ENCODE measurements at regions not wholly inside any gene's neighbourhood (a gene's known extent, or its start where the extent isn't known, plus 50 kb on each side); places are given as distances from the start of the nearest gene placed in this dataset.

DNA sequence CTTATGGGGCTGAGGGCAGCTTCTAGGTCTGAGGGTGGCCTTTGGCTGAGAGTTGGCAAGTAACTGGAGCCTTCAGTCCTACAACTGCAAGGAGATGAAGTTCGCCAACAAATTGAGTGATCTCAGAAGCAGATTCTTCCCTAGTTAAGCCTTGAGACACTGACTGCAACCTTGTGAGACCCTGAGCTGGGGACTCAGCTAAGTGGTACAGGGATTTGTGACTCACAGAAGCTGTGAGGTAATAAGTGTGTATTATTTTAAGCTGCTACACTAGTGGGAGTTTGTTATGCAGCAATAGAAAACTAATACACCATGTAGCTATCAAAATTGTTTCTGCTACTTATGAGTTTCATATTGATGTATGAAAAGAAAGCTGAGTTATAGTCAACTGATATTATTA lies 279.2 kb downstream of the PIK3R1 start:
- DNase-seq = peak; percentile 4

DNA sequence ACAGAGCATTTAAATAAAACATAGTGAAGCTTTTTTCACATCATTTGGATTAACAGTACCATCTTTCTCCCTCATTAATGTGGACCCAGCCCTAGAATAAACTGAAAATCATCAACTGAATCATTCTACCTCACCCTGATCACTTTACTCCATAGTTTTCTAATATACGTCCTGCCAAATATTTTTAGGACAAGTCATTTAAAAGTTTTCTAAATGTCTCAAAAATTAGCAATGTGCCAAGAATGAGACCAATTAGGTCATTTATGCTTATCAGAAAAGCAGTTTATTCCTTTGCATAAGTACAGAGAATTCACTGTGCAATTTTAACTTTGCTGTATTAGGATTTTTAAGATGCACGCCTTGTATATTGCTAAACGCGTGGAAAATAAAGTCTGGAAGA lies 284.4 kb downstream of the PIK3R1 start:
- no peak for DNase-seq

DNA sequence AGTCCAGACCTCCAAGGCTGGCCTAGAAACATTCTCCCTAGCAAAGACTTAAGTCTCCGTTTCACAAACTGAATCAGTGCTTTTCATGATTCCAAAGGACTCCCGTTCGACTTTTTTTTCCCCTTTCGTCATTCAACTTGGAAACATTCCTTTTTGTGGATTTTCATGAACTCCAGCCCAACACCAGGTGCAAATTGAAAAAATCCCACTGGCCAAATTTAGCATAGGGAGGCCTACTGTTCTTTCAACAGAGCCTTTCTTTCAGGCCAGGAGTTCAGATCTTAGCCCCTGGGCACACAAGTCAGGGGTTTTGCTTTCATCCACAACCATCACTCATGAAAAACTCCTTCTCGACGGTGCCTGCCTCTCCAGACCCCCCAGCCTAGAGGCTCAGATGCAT lies 285.3 kb downstream of the PIK3R1 start:
- no peak for DNase-seq

DNA sequence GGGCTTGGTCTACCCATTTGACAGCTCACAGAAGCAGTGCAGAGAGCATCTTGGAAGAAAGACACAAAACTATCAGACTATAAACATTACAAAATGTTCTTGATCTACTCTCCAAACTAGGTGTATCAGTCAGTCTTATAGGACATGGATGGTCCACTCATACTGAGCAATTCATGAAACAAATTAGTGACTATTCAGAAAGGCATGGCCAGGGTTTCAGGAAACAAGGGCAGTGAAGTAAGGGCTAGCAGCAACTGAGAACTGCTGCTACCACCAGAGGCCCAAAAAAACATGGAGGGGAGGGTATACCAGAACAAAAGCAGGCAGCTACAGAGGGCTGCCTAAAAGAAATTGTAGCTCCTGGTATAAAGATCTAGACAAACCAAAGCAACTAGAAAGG lies 287.0 kb downstream of the PIK3R1 start:
- DNase-seq = no peak

DNA sequence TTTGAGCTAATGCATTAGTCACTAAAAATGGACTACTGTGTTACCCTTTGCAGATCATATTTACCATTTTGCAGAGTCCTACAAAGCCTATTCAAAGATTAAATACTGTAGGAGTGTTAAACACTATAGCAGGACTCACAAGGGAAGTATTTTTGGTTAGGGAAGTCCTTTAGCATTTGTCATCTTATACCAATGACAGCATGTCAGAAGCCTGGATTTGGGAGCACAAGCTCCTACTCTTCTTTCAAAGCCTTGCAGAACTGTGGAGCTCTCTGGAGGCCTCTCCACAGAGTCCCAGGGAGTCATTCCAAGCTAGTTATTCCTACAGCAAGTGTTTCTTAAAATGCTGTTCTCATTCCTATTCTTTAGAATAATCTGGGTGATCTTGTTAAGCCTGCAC lies 288.8 kb downstream of the PIK3R1 start:
- DNase-seq = peak; percentile 69

DNA sequence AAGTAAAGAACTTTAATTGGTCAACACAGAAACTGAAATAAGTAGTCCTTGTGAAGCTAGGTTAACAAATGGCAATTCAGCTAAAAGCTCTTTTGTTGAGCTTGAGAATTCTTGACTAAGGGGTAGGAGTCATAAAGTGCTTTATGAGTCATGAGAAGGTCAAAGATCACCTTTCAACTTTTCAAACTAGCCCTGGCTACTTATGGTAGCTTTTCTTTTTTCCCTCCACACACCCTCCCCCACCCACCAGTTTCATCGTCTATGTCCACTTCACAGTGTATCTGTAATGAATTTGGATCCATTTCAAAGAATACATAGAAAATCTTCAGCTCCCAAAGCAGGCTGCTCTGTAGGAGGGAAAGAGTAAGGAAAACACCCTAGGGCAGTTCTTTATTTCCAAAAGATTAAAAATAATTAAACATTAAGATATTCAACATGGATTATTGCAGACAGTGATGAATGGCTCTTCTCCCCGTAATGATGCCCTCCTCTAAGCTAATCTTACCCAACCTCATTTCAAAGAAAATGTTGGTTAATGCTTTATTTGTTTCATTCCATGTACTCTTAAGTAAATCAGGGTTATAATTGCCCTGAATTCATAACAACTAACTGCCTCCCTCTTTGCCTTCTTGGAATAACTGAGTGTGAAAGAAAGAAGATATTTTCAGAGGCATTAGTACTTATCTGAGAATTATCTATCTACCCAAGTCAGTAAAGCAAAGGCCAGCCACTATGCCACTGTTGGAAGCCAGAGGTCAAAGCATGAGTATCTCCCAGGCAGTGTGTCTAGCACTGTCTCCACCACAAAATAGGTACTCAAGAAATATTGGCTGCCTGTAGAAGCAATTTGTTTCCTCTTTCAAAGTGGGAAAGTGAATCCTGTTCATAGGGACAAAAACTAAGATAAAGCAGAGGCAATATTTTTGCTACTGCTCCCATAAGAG lies 290.6 kb downstream of the PIK3R1 start:
- peak; percentile 0 for DNase-seq

DNA sequence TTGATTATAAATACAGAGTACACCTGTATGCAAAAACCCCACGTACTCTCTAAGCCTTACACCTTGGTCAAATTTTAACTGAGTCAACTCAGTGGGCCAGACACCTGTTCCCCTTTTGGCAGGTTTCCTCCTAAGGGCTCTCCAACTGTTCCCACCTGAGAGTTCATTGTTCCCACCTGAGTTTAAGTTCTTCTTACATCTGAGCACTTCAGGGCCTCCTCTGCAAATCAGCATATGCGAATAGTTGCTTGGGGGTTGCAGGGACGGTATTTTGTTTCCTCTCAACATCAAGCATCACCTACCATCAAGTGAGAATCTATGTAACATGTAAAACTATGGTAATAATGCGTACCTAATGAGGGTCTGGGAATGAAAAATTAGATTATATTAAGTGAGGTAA lies 300.0 kb downstream of the PIK3R1 start:
- DNase-seq = no peak

DNA sequence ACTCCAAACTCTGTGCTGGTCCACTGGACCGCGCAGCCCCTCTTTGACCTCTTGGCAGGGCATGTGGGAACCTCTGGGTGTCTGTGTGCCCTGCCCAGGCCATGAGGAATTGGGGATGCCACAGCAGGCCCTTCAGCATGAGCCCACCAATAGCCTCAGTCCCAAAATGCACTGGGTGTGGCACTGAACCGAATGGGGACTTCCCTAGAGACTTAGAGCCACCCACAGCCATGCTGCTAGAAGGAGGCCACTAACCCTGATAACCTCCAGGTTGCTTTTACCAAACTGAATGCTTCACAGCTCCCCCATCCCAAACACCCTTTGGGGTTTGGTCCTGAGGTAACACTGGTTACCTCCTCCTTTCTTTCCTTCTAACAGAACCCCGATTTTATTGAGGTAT lies 302.7 kb downstream of the PIK3R1 start:
- no peak for DNase-seq

DNA sequence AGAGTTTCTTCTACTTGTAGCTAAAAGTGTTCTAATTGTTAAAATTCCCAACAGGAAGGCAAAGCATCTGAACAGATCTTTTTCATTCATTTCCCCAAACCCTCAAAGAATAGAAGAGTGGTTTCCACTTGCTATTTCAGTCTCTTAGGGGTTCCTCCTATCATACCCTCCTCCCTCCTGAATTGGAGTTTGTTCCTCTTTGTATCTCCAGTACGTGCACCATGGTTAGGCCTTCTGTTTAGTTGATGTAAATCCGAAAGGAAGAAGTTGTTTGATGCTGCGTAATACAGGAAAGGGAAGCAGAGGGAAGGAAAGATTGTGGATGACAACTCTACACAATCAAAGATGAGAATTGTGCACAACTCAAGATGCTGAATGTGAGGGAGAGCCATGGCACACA lies 303.6 kb downstream of the PIK3R1 start:
- DNase-seq = no peak

DNA sequence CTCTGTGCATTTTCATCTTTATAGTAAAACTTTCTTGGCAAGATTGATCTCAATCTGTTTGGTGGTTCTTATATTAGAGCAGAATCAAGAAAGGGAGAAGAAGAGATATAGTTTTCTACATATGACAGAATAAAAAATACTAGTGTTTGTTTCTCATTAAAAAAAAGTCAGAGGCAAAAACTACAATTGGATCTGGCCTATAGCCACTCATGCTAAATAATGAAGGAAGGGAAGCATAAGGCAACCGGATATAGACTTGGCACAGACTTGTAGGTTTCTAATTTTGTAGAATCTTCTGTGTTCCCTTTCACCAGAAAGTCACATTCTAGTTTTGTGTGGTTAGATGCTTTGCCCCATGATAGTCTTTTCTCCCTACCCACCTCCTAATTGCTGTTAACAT lies 306.2 kb downstream of the PIK3R1 start:
- DNase-seq = no peak

DNA sequence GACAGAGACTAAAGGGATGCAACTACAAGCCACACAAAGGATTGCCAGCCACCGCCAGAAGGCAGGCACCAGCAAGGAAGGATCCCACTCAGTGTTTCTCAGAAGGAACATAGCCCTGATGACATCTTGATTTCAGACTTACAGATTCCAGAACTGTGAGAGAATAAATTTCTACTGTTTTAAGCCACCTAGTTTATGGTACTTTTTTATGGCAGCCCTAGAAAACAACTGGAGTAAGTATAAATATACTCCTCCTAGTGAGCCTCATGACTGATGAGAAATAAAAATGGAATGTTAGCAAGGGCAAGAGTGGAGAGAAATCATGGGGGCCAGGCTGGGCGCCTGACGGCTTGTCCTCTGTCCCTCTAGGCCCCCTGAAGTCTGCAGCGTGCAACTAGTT lies 307.3 kb downstream of the PIK3R1 start:
- no peak for DNase-seq

DNA sequence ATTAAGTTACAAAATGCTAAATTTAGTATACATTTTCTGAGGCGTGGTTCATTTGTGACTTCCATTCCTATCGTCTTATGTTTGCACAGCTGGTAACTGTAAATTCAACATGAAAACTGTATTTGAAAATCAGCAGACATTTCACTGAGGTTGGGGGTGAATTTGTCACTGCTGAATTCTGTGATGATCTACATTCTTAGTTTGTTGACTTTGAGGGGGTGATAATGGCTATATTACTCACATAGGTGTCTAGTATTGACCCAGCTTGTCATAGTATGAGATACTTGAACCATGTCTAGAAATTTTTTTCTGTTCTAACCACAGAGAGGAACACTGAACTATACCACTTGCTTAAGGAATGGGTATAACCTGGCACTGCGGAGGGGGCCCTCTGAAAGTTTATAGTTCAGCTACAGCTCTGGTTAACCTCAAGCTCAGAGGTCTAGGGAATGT lies 313.3 kb downstream of the PIK3R1 start:
- no peak for DNase-seq

DNA sequence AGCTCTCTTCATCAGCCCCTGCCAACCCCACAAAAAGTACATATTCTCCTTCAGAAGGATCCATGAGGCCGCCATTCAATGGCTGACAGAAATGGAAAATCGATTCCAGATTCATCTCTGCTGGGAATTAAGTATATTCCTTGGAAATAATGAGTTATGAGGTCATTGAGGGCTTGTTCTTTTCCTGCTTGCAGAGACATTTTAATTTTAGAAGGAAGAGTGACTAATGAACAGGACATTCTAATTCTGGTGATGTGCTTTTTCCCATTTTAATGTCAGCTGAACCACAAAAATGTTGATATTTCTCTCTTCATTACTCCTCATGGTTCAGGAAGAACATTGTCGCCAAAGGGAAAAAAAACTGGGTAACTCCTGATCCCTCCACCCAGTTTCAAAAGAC lies 314.0 kb downstream of the PIK3R1 start:
- no peak for DNase-seq

DNA sequence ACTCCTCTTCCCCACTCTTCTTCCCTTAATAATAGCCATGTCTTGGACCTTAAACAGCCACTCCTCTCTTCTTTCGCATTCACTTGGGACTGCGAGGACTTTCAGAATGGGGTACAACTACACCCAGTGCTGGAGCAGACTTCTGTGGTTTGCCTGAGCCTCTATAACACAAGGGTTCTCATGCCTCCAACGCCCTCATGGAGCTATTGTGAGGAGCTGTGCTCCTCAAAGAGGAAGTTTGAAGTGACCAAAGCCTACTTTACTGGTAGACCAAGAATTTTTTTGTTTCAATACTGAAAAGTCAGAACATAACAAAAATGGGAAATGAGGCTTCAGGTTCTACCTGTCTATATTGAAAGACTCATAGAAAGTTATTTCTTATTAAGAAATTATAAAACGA lies 316.4 kb downstream of the PIK3R1 start:
- DNase-seq = no peak

DNA sequence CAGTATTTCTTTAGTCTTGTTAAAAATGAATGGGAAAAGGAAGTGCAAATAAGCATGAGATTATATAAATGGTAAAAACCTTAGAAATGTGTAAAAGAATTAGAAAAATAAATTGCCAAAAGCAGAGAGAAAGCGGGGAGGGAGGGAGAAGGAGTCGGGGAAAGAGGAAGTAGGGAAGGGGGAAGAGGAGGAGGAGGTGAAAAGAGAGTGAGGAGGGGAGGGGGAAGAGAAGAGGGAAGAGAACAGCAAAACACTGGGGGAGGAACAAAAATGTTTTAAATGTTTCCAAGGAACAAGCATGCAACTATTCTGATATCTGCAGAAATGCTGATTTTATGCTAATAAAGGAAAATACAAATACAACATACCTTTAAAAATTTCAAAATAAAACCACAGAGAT lies 317.5 kb downstream of the PIK3R1 start:
- no peak for DNase-seq

DNA sequence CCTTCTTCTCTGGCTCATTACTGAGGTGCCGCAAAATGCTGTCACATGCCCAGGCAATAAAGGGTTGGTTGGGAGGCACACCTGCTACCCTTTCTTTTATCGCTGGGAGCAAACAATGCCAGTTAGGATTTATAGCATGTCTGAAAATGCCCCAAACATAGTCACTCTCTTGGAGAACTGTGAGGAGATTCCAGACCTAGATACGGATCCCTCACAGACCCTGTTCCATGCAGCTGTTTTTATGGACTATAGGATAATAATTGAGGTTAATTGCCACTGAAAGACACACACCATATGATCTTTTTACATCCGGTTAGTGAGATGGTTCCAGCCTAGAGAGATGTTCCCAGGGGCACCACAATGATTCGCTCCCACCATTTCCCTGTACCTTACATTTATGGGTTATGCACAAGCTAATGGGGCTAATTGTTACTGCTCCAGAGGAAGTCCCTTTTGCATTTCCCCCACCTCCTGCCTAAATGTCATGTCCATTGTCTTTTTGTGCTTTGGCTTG lies 318.1 kb downstream of the PIK3R1 start:
- no peak for DNase-seq

DNA sequence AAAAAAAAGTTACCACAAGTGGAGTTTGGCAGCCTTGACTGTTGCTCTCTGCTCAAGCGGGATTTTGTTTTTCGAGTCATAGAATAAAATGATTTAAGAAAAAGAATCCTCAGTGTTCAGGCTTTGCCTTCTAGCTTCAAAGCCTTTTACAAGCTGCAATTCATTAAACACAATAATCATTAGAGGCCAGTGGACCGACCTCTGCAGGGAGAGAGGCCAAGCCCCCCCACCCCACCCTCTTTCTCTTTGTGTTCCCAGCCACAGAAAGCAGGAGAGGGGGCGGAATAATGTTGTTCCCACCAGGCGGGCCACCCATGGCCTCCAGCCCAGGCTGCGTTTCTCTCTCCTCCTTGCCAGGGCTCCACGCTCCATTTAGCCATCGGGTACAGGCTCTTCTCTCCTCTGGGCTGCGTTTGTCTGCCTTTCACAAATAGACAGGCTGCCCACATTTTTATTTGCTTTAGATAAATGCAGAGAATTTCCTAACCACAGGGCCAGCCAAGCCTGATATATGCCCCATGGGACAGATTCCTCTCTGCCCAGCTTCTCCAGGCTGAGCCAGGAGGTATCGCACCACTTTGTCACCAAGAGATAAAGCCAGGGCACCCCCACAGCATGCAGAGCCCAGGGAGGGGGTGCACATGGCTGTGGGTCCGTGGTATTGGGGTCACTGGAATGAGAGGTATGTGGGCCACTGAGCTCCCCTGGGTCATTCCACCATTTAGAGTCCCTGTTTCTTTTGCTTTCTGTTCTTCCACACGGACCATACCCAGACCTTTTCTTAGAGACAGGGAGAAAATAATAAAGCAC lies 318.8 kb downstream of the PIK3R1 start:
- no peak for DNase-seq

DNA sequence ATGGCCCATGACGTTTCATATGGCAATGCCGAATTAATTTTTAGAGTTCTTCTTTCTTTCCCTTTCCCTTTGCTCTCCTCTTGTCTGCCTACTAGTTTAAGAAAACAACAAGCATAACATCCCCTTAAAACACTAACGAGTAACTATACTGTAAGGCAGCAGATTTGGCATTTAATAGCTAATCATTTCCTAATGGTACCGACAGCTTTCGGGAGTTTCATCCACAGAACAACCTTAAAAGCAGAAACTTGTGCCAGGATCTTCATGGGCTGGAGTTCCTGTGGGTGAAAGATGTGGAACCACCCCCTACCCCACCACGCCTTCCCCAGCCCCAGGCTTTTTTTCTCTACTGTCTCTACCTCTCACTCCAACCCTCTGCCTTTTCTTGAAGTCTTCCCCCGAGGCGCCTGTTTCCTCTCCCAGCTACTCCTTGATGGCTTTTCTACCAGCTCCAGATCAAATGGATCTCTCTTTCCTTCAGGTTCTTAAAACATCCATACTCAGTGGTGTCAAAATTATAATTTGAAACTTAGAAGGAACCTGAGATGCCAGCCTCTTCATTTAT lies 319.5 kb downstream of the PIK3R1 start:
- no peak for DNase-seq

DNA sequence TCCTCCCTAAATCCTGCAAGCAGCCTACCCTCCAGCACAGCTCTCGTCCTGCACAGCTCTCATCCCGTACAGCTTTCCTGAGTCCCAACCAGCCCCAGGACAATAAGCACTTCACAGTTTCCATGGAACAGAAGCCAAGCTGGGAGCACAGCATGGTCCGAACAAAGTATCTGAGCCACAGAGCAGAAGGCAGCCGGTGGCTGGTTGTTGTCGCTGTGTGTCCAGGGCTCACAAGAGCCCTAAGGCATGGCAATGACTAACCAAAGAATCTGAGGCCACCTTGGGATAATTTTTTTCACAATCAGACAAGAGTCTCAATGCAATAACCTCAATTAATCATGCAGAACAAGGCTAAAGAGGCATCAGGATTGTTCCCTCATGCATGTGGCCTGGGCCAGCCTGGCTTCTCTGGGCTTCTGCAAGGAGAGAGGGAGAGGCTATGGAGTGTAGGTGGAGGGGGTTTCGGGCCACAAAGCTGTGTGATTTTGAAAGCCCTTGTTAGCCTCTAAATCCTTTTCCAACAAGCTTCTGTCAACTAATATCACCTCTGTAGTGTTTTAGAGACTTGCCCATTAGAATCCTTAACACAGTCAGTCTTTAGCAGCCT lies 323.4 kb downstream of the PIK3R1 start:
- no peak for DNase-seq

DNA sequence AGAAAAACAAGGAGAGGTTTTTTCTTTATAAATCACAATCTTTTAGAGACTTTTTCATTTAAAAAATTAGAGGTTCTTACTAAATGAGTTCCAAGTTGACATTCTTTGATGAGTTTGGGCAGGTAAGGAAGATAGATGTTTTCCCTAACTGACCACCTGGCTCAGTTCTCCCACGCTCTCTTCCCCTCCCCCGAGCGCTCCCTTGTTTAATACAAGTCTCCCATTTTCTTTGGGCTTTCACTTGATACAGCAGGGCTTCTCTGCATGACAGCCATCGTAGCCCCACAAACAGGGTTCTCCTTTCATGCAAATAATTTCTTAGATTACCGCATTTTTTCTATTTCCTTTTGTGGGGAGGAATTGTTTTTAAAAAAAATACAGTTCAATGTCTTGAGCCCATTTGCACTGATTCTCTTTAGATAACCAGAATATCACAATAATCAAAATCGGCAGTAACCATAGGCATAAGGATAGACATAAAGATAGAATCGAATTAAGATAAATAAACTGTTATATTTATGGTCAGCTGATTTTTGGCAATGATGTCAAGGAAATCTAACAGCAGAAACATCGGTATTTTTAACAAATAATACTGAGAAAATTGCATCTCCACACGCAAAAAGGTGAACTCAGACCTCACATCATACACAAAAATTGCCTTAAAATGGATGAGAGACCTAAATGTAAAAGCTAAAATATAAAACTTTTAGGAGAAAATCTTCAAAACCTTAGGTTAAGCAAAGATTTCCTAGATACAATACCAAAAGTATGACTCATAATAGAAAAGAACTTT lies 325.4 kb downstream of the PIK3R1 start:
- no peak for DNase-seq

DNA sequence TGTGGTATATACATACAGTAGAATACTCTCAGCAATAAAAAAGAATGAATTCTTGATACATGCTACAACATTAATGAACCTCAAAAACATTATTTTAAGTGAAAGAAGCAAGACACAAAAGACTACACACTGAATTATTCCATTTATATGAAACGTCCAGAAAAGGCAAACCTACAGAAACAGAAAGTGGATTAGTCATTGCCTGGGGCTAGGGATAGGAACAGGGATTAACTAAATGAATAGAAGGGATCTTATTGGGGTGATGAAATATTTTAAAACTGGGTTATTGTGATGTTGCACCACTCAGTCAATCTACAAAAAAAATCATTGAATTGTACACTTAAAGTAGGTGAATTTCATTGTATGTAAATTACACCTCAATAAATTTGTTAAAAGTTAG lies 326.7 kb downstream of the PIK3R1 start:
- DNase-seq = no peak

DNA sequence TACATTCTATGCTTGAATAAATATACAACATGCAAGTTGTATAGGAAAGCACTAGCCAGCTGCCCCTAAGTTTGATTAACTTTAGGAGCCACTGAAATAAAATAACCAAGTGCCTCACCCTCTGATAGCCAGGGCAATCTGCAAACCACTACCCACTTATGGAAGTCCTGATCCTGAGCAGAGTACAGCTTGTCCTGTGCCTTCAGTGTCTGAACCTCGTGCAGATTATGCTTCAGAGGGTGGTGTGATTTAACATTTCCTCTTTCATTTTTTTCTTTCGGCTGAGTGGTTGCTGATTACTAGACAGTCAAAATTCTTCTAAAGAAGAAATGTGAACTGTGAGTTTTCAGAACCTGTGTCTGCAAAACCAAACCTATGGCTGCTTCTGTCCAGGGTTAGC lies 327.7 kb downstream of the PIK3R1 start:
- no peak for DNase-seq

Data from NCI-H82 (cell line).